PC-9 (cell line): ENCODE measurements at regions not wholly inside any gene's neighbourhood (a gene's known extent, or its start where the extent isn't known, plus 50 kb on each side); places are given as distances from the start of the nearest gene placed in this dataset.

Source experiments
- BruUV-seq: library from RNA; stranded (reverse); fragments of 400-500 nt; replicated peaks from 2 replicates; lab custom pipeline; 2021; lab: Mats Ljungman, UMichigan
- CTCF ChIA-PET: fragments of 300-600 bp; sonication (Branson Sonifier 250); formaldehyde crosslinking; loops from one replicate; lab custom pipeline; 2022; ENCODE audit warnings: antibody characterized with exemption; lab: Charles Lee
- POLR2A ChIA-PET: fragments of 300-600 bp; sonication (Branson Sonifier 250); formaldehyde crosslinking; loops from one replicate; lab custom pipeline; 2022; ENCODE audit warnings: antibody characterized with exemption; ENCODE audit not compliant: unreplicated experiment; lab: Charles Lee
- DNase-seq, 2 experiments: peaks; one replicate each; pipeline versions ENCODE4 v3.0.0 to v3.0.0-alpha.2; 2015 to 2022; ENCODE audit warnings: mixed read lengths in 1 of 2
- H2AFZ ChIP-seq: fragments of 200-600 bp; sonication (generic); 2 replicates; pipeline ENCODE4 v1.8.1; 2017; ENCODE audit warnings: antibody characterized with exemption
- H3F3A ChIP-seq: fragments of 200-600 bp; sonication (generic); 2 replicates; pipeline ENCODE4 v1.8.1; 2017; ENCODE audit warnings: antibody characterized with exemption, mild to moderate bottlenecking, low read depth; ENCODE audit not compliant: insufficient read depth
- H3K27ac ChIP-seq: fragments of 200-600 bp; sonication (generic); 2 replicates; pipeline ENCODE4 v1.6.1; 2016; ENCODE audit warnings: mixed run types
- H3K27me3 ChIP-seq: fragments of 200-600 bp; sonication (generic); 2 replicates; pipeline ENCODE4 v1.6.1; 2016; ENCODE audit warnings: low read depth, mixed run types; ENCODE audit not compliant: insufficient read depth
- H3K36me3 ChIP-seq: fragments of 200-600 bp; sonication (generic); 2 replicates; pipeline ENCODE4 v1.6.1; 2016; ENCODE audit warnings: low read depth, mixed run types
- H3K4me1 ChIP-seq: fragments of 200-600 bp; sonication (generic); replicated peaks from 2 replicates; pipeline ENCODE4 v1.6.1; 2016; ENCODE audit warnings: mixed run types; ENCODE audit not compliant: insufficient read depth
- H3K4me2 ChIP-seq: fragments of 200-600 bp; sonication (generic); 2 replicates; pipeline ENCODE4 v1.6.1; 2017; ENCODE audit warnings: mixed run types
- H3K4me3 ChIP-seq: fragments of 200-600 bp; sonication (generic); 2 replicates; pipeline ENCODE4 v1.6.1; 2016; ENCODE audit warnings: mixed run types
- H3K79me2 ChIP-seq: fragments of 200-600 bp; sonication (generic); 2 replicates; pipeline ENCODE4 v1.6.1; 2017; ENCODE audit warnings: low read depth, mixed run types
- H3K9me2 ChIP-seq: fragments of 200-600 bp; sonication (generic); 2 replicates; pipeline ENCODE4 v1.8.1; 2017; ENCODE audit warnings: mild to moderate bottlenecking; ENCODE audit not compliant: insufficient read depth
- H3K9me3 ChIP-seq: fragments of 200-600 bp; sonication (generic); 2 replicates; pipeline ENCODE4 v1.8.1; 2016; ENCODE audit warnings: low read depth; ENCODE audit not compliant: insufficient read depth
- H4K20me1 ChIP-seq: fragments of 200-600 bp; sonication (generic); 2 replicates; pipeline ENCODE4 v1.8.1; 2017; ENCODE audit not compliant: insufficient read depth
- EZH2 ChIP-seq: fragments of 200-600 bp; sonication (generic); IDR thresholded peaks from 2 replicates; pipeline ENCODE4 v1.8.0; 2017; ENCODE audit warnings: antibody characterized with exemption, low read depth
- intact Hi-C: fragments of 100-400 bp; cut with micrococcal nuclease; formaldehyde crosslinking; loops from one replicate; pipeline ENCODE4 v1.10.0; 2022; ENCODE audit not compliant: unreplicated experiment
- TF ChIP-seq, protein P1 (sequence below): fragments of 200-600 bp; sonication (generic); conservative IDR thresholded peaks from 2 replicates; pipeline ENCODE4 v1.6.1; 2017; ENCODE audit warnings: mixed run types, antibody characterized with exemption, mild to moderate bottlenecking, moderate library complexity

DNA sequence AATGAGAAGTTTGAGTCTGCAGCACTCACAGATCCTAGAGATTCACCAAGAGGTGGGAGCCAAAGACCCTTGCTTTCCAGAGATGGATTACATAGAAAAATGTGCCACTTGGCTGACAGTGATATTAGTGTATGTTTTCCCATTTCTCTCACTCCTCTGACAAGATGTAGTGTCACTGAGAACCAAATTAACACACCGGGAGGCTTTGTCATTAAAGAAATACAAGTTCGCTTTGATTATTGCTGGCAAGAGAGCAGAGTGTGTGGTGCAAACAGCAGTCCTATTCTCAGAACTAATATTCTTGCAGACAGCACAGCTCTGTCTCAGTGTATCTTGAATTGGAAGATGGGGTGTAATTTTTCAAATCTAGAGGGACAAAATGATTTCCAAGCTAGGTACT is 171.6 kb upstream of the SETBP1 start:
- Histone ChIP-seq H3K27ac (no peak overlapping the region), H3K9me3 (no peaks in the 10 kb centered on the region), H3K4me2 (no peak overlapping the region), H4K20me1 (no peaks in the 10 kb centered on the region), H3K9me2 (no peaks in the 10 kb centered on the region), H3F3A (no peaks in the 10 kb centered on the region), H3K27me3 (no peaks in the 10 kb centered on the region), H3K4me1 (no peaks in the 10 kb centered on the region), H3K79me2 (no peaks in the 10 kb centered on the region), H2AFZ (no peak overlapping the region), H3K4me3 (no peak overlapping the region), H3K36me3 (no peaks in the 10 kb centered on the region)
- CTCF ChIA-PET = no interaction called here
- no peak for TF ChIP-seq EZH2
- TF ChIP-seq, protein P1, sequence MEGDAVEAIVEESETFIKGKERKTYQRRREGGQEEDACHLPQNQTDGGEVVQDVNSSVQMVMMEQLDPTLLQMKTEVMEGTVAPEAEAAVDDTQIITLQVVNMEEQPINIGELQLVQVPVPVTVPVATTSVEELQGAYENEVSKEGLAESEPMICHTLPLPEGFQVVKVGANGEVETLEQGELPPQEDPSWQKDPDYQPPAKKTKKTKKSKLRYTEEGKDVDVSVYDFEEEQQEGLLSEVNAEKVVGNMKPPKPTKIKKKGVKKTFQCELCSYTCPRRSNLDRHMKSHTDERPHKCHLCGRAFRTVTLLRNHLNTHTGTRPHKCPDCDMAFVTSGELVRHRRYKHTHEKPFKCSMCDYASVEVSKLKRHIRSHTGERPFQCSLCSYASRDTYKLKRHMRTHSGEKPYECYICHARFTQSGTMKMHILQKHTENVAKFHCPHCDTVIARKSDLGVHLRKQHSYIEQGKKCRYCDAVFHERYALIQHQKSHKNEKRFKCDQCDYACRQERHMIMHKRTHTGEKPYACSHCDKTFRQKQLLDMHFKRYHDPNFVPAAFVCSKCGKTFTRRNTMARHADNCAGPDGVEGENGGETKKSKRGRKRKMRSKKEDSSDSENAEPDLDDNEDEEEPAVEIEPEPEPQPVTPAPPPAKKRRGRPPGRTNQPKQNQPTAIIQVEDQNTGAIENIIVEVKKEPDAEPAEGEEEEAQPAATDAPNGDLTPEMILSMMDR = no peak
- POLR2A ChIA-PET = no interaction called here
- BruUV-seq = no TSS peak
- intact Hi-C loops = no loop called here
- DNase-seq = no peak

GRCh38 chr18:44510390-44510789 is 170.3 kb upstream of the SETBP1 start:
- ChIA-PET POLR2A (no interaction called here), CTCF (no interaction called here)
- BruUV-seq = no TSS peak
- Histone ChIP-seq H2AFZ (no peak overlapping the region), H3K36me3 (no peaks in the 10 kb centered on the region), H3K9me2 (no peaks in the 10 kb centered on the region), H3K9me3 (no peaks in the 10 kb centered on the region), H3K4me1 (peaks cover 11% of the 10 kb centered on the region), H4K20me1 (no peaks in the 10 kb centered on the region), H3K79me2 (no peaks in the 10 kb centered on the region), H3K4me2 (no peak overlapping the region), H3K27ac (no peak overlapping the region), H3F3A (no peaks in the 10 kb centered on the region), H3K4me3 (no peak overlapping the region), H3K27me3 (no peaks in the 10 kb centered on the region)
- no peak for TF ChIP-seq EZH2
- TF ChIP-seq, protein P1 = no peak
- intact Hi-C loops = no loop called here
- no peak for DNase-seq

DNA sequence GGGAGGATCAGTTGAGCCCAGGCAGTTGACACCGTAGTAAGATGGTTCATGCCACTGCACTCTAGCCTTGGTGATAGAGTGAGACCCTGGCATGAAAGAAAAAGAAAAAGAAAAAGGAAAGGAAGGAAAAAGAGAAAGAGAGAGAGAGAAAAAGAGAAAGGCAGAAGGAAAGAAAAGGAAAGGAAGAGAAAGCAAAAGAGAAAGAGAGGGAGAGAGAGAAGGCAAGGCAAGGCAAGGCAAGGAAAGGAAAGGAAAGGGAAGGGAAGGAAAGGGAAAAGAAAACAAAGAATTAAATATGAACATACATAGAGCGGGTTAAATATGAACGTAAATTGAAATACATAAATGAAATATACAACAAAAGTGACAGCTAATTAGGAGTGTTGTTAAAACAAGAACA is 167.5 kb upstream of the SETBP1 start:
- Histone ChIP-seq H2AFZ (no peak overlapping the region), H3K36me3 (no peaks in the 10 kb centered on the region), H3K9me2 (no peaks in the 10 kb centered on the region), H3K27me3 (no peaks in the 10 kb centered on the region), H3K4me2 (no peak overlapping the region), H3F3A (no peaks in the 10 kb centered on the region), H3K4me1 (peaks cover 11% of the 10 kb centered on the region), H3K9me3 (no peaks in the 10 kb centered on the region), H3K27ac (no peak overlapping the region), H4K20me1 (no peaks in the 10 kb centered on the region), H3K4me3 (no peak overlapping the region), H3K79me2 (no peaks in the 10 kb centered on the region)
- BruUV-seq = no TSS peak
- ChIA-PET CTCF (no interaction called here), POLR2A (no interaction called here)
- TF ChIP-seq EZH2 = no peak
- TF ChIP-seq, protein P1 = no peak
- DNase-seq = no peak
- intact Hi-C loops = no loop called here
